ENCODE measurements at regions not wholly inside any gene's neighbourhood (a gene's known extent, or its start where the extent isn't known, plus 50 kb on each side); places are given as distances from the start of the nearest gene placed in this dataset.

- no peak for TF ChIP-seq MYC (IDR thresholded peaks at IDR 0.05; ENCODE audit: low read depth, low read length)
- TF ChIP-seq POLR2A (IDR thresholded peaks at IDR 0.05; ENCODE audit: low read depth, low read length): no peak
- no peak for TF ChIP-seq CTCF (IDR thresholded peaks at IDR 0.05; ENCODE audit: extremely low read depth in 1 of 2, insufficient read depth in 1 of 2, low read depth in 1 of 2, low read length in 2 of 2)
- TF ChIP-seq MAX (IDR thresholded peaks at IDR 0.05; ENCODE audit: insufficient read depth, insufficient read length): no peak
- TF ChIP-seq EZH2 (IDR thresholded peaks at IDR 0.05; ENCODE audit: borderline replicate concordance, low read depth, low read length, severe bottlenecking): no peak
- TF ChIP-seq FOS (IDR thresholded peaks at IDR 0.05; ENCODE audit: borderline replicate concordance, insufficient read depth, low read length): no peak
- no peak for TF ChIP-seq POLR2AphosphoS5 (IDR thresholded peaks at IDR 0.05; ENCODE audit: insufficient read depth, low read depth, low read length)
- TF ChIP-seq GATA2 (IDR thresholded peaks at IDR 0.05; ENCODE audit: insufficient read depth, insufficient read length, low read depth, low read length): no peak
- no peak for TF ChIP-seq JUN (IDR thresholded peaks at IDR 0.05; ENCODE audit: borderline replicate concordance, insufficient read depth, insufficient read length, low read depth)
Observed at GRCh38 chr5:44891116-44891515, 82.4 kb downstream of the MRPS30 start.
